ELF-1 (cell line): ENCODE measurements at regions not wholly inside any gene's neighbourhood (a gene's known extent, or its start where the extent isn't known, plus 50 kb on each side); places are given as distances from the start of the nearest gene placed in this dataset.

Source experiments
- DNase-seq: peaks from one replicate; pipeline ENCODE4 v3.0.0-alpha.2; 2016; ENCODE audit warnings: low read depth, low spot score

- no peak for DNase-seq
Measured at GRCh38 chr6:54057058-54057457, 54.2 kb upstream of the MLIP start.

GRCh38 chr6:54058236-54058635 is 53.0 kb upstream of the MLIP start:
- no peak for DNase-seq

GRCh38 chr6:54059683-54060082 is 51.6 kb upstream of the MLIP start:
- no peak for DNase-seq

- no peak for DNase-seq
Measured at GRCh38 chr6:54060286-54060685, 51.0 kb upstream of the MLIP start.
